ENCODE measurements at regions not wholly inside any gene's neighbourhood (a gene's known extent, or its start where the extent isn't known, plus 50 kb on each side); places are given as distances from the start of the nearest gene placed in this dataset.

DNA sequence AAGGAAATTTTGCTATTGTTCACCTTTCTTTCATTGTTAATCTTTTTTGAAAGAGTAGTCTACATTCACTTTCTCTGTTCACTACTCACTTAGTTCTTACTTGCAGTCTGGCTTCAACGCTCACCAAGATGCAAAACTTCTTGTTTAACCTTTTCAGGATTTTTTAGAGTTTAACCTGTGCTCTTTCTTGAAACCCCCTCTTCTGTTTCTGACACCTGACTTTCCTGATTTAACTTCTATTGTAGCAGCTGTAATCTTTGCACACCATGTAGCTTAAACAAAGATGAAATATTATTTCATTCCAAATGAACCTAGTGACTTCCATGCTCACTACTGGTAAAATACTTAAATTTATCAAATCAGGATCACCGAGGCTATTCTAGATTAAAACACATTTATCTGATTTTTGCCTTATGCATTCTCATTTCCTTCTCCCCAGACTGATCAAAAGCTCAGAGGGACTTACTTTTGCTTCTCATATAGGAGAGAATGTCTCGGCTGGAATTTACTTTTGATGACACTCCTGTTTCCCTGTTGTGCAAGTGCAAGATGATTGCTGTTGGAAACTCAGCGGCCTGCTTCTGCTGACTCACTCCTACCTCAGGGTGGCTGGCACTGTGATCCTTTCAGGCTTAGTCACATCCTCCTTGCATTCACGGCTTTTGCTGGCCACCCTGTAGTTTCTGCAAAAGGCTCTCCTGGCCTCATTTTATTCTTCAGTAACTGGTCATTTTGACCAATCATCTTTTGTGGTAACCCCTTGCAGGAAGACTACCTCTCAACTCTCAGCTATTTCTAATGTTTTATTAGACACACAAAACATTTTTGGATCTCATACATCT, 109.3 kb upstream of the IFNE start:
- ChIA-PET POLR2A (no interaction called here), CTCF (no interaction called here)
- Histone ChIP-seq H2AFZ (ENCODE audit: insufficient read depth, low read depth, low read length, poor library complexity, severe bottlenecking) (no peak overlapping the region), H3K4me3 (ENCODE audit: control extremely low read depth in 1 of 5, extremely low read depth in 1 of 5, insufficient read depth in 1 of 5, low read depth in 2 of 5, low read length in 4 of 5) (no peak overlapping the region), H3K27me3 (replicated peaks in 1 of 4; ENCODE audit: control extremely low read depth in 1 of 4, control insufficient read depth in 3 of 4, insufficient read depth in 4 of 4, low read length in 3 of 4) (peaks cover 0 to under 1% (median 0%) of the 10 kb centered on the region in 4 experiments), H3K4me2 (replicated peaks; ENCODE audit: low read depth, low read length, poor library complexity, severe bottlenecking) (no peak overlapping the region), H3K4me1 (ENCODE audit: control insufficient read depth in 2 of 2, insufficient read depth in 2 of 2, low read length in 2 of 2) (no peaks in the 10 kb centered on the region), H4K20me1 (ENCODE audit: control insufficient read depth, insufficient read depth, low read length, poor library complexity, severe bottlenecking) (no peaks in the 10 kb centered on the region), H3K36me3 (replicated peaks in 1 of 2; ENCODE audit: control extremely low read depth in 1 of 2, control insufficient read depth in 1 of 2, extremely low read depth in 1 of 2, insufficient read depth in 2 of 2, low read length in 1 of 2) (no peaks in the 10 kb centered on the region), H3K27ac (ENCODE audit: low read length in 2 of 2) (no peak overlapping the region), H3K9me3 (ENCODE audit: control extremely low read depth in 1 of 3, control insufficient read depth in 2 of 3, insufficient read depth in 1 of 3, low read length in 2 of 3) (no peaks in the 10 kb centered on the region), H3K79me2 (ENCODE audit: control insufficient read depth, insufficient read depth, low read length) (no peaks in the 10 kb centered on the region), H3K9ac (ENCODE audit: low read length) (no peak overlapping the region)
- no peak for TF ChIP-seq EZH2 (IDR thresholded peaks at IDR 0.05; ENCODE audit: borderline replicate concordance, insufficient read depth, low read depth, low read length, poor library complexity, severe bottlenecking)
- TF ChIP-seq, protein P1, sequence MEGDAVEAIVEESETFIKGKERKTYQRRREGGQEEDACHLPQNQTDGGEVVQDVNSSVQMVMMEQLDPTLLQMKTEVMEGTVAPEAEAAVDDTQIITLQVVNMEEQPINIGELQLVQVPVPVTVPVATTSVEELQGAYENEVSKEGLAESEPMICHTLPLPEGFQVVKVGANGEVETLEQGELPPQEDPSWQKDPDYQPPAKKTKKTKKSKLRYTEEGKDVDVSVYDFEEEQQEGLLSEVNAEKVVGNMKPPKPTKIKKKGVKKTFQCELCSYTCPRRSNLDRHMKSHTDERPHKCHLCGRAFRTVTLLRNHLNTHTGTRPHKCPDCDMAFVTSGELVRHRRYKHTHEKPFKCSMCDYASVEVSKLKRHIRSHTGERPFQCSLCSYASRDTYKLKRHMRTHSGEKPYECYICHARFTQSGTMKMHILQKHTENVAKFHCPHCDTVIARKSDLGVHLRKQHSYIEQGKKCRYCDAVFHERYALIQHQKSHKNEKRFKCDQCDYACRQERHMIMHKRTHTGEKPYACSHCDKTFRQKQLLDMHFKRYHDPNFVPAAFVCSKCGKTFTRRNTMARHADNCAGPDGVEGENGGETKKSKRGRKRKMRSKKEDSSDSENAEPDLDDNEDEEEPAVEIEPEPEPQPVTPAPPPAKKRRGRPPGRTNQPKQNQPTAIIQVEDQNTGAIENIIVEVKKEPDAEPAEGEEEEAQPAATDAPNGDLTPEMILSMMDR (IDR thresholded peaks at IDR 0.05) = no peak
- no peak for ATAC-seq (ENCODE audit: low read depth)
- intact Hi-C loops (cut with micrococcal nuclease) = no loop called here
- H3K4me3 Mint-ChIP-seq = no peak overlapping the region
- 34% methylated on average over 5 of the region's 5 CpGs for WGBS (ENCODE audit: insufficient coverage)
- DNase-seq = no peak
- H3K4me1 Mint-ChIP-seq = no peaks in the 10 kb centered on the region
- peaks cover 14% of the 10 kb centered on the region for H3K27me3 Mint-ChIP-seq
- no peaks in the 10 kb centered on the region for H3K9me3 Mint-ChIP-seq (ENCODE audit: insufficient read depth)
- H3K27ac Mint-ChIP-seq = no peak overlapping the region

DNA sequence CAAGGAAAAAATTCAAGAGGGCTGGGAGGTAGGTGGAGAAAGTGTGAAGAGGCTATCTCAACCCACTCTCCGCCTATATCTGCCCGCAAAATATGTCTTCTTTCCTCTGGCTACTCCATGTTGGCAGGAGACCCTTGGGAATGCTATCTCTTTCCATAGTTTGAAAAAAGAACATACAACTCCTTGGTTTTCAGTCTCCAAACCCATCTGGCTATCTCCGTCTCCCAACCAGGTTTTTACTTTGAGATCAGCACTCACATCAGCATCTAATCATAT, 109.9 kb upstream of the IFNE start:
- Histone ChIP-seq H3K36me3 (replicated peaks in 1 of 2; ENCODE audit: control extremely low read depth in 1 of 2, control insufficient read depth in 1 of 2, extremely low read depth in 1 of 2, insufficient read depth in 2 of 2, low read length in 1 of 2) (no peaks in the 10 kb centered on the region), H3K4me2 (replicated peaks; ENCODE audit: low read depth, low read length, poor library complexity, severe bottlenecking) (no peak overlapping the region), H2AFZ (ENCODE audit: insufficient read depth, low read depth, low read length, poor library complexity, severe bottlenecking) (no peak overlapping the region), H4K20me1 (ENCODE audit: control insufficient read depth, insufficient read depth, low read length, poor library complexity, severe bottlenecking) (no peaks in the 10 kb centered on the region), H3K27ac (ENCODE audit: low read length in 2 of 2) (no peak overlapping the region), H3K4me1 (ENCODE audit: control insufficient read depth in 2 of 2, insufficient read depth in 2 of 2, low read length in 2 of 2) (no peaks in the 10 kb centered on the region), H3K9ac (ENCODE audit: low read length) (no peak overlapping the region), H3K4me3 (ENCODE audit: control extremely low read depth in 1 of 5, extremely low read depth in 1 of 5, insufficient read depth in 1 of 5, low read depth in 2 of 5, low read length in 4 of 5) (no peak overlapping the region), H3K9me3 (ENCODE audit: control extremely low read depth in 1 of 3, control insufficient read depth in 2 of 3, insufficient read depth in 1 of 3, low read length in 2 of 3) (no peaks in the 10 kb centered on the region), H3K79me2 (ENCODE audit: control insufficient read depth, insufficient read depth, low read length) (no peaks in the 10 kb centered on the region), H3K27me3 (replicated peaks in 1 of 4; ENCODE audit: control extremely low read depth in 1 of 4, control insufficient read depth in 3 of 4, insufficient read depth in 4 of 4, low read length in 3 of 4) (peaks cover 0 to 6% (median 0%) of the 10 kb centered on the region in 4 experiments)
- 100% methylated on average over 2 of the region's 3 CpGs for WGBS (ENCODE audit: insufficient coverage)
- no peak for ATAC-seq (ENCODE audit: low read depth)
- TF ChIP-seq, protein P1 (IDR thresholded peaks at IDR 0.05) = no peak
- no peak for TF ChIP-seq EZH2 (IDR thresholded peaks at IDR 0.05; ENCODE audit: borderline replicate concordance, insufficient read depth, low read depth, low read length, poor library complexity, severe bottlenecking)
- CTCF ChIA-PET = no interaction called here
- POLR2A ChIA-PET = no interaction called here
- no peak overlapping the region for H3K27ac Mint-ChIP-seq
- H3K4me3 Mint-ChIP-seq = no peak overlapping the region
- intact Hi-C loops (cut with micrococcal nuclease) = no loop called here
- H3K9me3 Mint-ChIP-seq (ENCODE audit: insufficient read depth) = no peaks in the 10 kb centered on the region
- no peaks in the 10 kb centered on the region for H3K4me1 Mint-ChIP-seq
- no peak for DNase-seq
- H3K27me3 Mint-ChIP-seq = peaks cover 16% of the 10 kb centered on the region
